ENCODE measurements at regions not wholly inside any gene's neighbourhood (a gene's known extent, or its start where the extent isn't known, plus 50 kb on each side); places are given as distances from the start of the nearest gene placed in this dataset.

DNA sequence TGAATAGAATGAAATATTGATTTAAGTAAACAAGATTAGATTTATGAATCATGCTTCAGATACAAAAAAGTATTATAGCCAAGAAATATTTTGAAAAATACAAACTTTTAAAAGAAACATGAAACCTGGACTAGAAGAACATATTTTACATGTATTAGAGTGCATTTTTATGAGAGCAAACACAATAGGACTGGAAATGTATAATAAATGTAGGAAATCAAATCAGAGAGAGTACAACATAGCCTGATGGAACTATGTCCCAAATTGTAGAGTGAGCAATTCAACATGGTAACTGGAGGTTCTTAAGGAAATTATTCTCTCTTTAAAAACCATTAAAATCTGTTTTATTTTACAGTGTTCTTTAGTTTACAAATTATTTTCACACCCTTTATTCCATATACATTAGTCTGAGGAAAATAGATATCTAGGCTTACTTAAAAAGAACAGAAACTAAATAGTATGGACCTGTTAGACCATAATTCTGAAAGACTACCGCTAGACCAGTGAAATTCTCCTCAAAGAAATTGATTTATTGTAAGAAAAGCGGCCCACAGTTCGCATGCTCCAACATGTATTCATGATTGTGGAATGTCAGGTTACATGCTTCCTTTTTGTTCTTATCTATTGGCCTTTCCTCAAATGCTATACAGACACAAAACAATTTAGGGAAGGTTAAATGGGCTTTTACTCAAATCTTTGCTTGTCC lies 1526.5 kb upstream of the SLC10A2 start:
- Histone ChIP-seq H3K4me1 (ENCODE audit: control insufficient read depth in 1 of 2, insufficient read depth in 2 of 2, low read length in 2 of 2) (peaks cover 2 to 11% of the 10 kb centered on the region in 2 experiments; a peak in 3 of 4 replicates), H3K9me3 (ENCODE audit: control insufficient read depth in 1 of 2, insufficient read depth in 1 of 2, low read depth in 1 of 2, low read length in 2 of 2) (no peaks in the 10 kb centered on the region), H2AFZ (ENCODE audit: low read depth, low read length, poor library complexity, severe bottlenecking) (no peak overlapping the region), H3K79me2 (ENCODE audit: insufficient read depth, low read length) (no peaks in the 10 kb centered on the region), H3K27me3 (ENCODE audit: insufficient read depth, low read length) (no peaks in the 10 kb centered on the region), H3K4me2 (ENCODE audit: low read length) (peak overlapping the region; percentile 2; the same call in 1 of the 2 replicates), H3K9ac (ENCODE audit: low read length) (no peak overlapping the region), H3K27ac (ENCODE audit: low read depth, low read length) (no peak overlapping the region), H3K4me3 (replicated peaks in 1 of 2; ENCODE audit: low read depth in 1 of 2, low read length in 2 of 2) (no peak overlapping the region), H3K36me3 (ENCODE audit: control insufficient read depth in 1 of 2, insufficient read depth in 2 of 2, low read length in 2 of 2) (no peaks in the 10 kb centered on the region), H4K20me1 (ENCODE audit: insufficient read depth) (no peaks in the 10 kb centered on the region), H3K9me2 (ENCODE audit: insufficient read depth) (no peaks in the 10 kb centered on the region)
- ATAC-seq, result no peak
- BruUV-seq (replicated peaks), result no TSS peak
- POLR2A ChIA-PET, result no interaction called here
- TF ChIP-seq SRF (IDR thresholded peaks at IDR 0.05; ENCODE audit: low read depth) (no peak), SIN3A (IDR thresholded peaks at IDR 0.05; ENCODE audit: low read depth) (no peak), ZFX (IDR thresholded peaks at IDR 0.05) (no peak), RAD21 (IDR thresholded peaks at IDR 0.05; ENCODE audit: low read depth) (no peak), TCF7L2 (IDR thresholded peaks at IDR 0.05; ENCODE audit: borderline replicate concordance, extremely low read depth, insufficient read depth, insufficient read length) (no peak), EZH2 (IDR thresholded peaks at IDR 0.05) (no peak), JUND (IDR thresholded peaks at IDR 0.05) (no peak), FOSL1 (IDR thresholded peaks at IDR 0.05; ENCODE audit: low read depth) (no peak), EGR1 (IDR thresholded peaks at IDR 0.05; ENCODE audit: low read depth) (no peak), SP1 (IDR thresholded peaks at IDR 0.05; ENCODE audit: low read depth) (no peak), YY1 (IDR thresholded peaks at IDR 0.05; ENCODE audit: extremely low read depth, insufficient replicate concordance, low read depth, low read length) (no peak)
- TF ChIP-seq, protein P1, sequence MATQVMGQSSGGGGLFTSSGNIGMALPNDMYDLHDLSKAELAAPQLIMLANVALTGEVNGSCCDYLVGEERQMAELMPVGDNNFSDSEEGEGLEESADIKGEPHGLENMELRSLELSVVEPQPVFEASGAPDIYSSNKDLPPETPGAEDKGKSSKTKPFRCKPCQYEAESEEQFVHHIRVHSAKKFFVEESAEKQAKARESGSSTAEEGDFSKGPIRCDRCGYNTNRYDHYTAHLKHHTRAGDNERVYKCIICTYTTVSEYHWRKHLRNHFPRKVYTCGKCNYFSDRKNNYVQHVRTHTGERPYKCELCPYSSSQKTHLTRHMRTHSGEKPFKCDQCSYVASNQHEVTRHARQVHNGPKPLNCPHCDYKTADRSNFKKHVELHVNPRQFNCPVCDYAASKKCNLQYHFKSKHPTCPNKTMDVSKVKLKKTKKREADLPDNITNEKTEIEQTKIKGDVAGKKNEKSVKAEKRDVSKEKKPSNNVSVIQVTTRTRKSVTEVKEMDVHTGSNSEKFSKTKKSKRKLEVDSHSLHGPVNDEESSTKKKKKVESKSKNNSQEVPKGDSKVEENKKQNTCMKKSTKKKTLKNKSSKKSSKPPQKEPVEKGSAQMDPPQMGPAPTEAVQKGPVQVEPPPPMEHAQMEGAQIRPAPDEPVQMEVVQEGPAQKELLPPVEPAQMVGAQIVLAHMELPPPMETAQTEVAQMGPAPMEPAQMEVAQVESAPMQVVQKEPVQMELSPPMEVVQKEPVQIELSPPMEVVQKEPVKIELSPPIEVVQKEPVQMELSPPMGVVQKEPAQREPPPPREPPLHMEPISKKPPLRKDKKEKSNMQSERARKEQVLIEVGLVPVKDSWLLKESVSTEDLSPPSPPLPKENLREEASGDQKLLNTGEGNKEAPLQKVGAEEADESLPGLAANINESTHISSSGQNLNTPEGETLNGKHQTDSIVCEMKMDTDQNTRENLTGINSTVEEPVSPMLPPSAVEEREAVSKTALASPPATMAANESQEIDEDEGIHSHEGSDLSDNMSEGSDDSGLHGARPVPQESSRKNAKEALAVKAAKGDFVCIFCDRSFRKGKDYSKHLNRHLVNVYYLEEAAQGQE (IDR thresholded peaks at IDR 0.05; ENCODE audit: low read depth), result no peak
- intact Hi-C loops (cut with micrococcal nuclease), result no loop called here
- RAD21 ChIA-PET (ENCODE audit: low non-redundant PET in 1 of 2, low total read pairs in 2 of 2, uncharacterized antibody in 2 of 2, unreplicated experiment in 2 of 2), result no interaction called here
- CTCF ChIA-PET, result no interaction called here
- DNase-seq (ENCODE audit: low read depth, low spot score), result no peak

Data from HCT116 (cell line).